Spleen (tissue), 11 donors: ENCODE measurements at regions not wholly inside any gene's neighbourhood (a gene's known extent, or its start where the extent isn't known, plus 50 kb on each side); places are given as distances from the start of the nearest gene placed in this dataset.

Source experiments
- DNase-seq: peaks from one replicate; pipeline ENCODE4 v3.0.0-alpha.2; 2020
- H3K27ac ChIP-seq, 8 donors: fragments of 200-600 bp; sonication (generic) in 7 of 8; 1 replicate in 4 of 8; 2 replicates in 4 of 8; pipeline versions ENCODE4 v1.5.0 to v1.8.0; 2016 to 2021; ENCODE audit warnings: inconsistent platforms in 4 of 8, mild to moderate bottlenecking in 4 of 8, moderate library complexity in 1 of 8
- H3K27me3 ChIP-seq, 7 donors: fragments of 200-600 bp; sonication (generic) in 6 of 7; replicated peaks in 1 of 7; 1 replicate in 4 of 7; 2 replicates in 3 of 7; pipeline versions ENCODE4 v1.5.0 to v1.8.0; 2016 to 2021; ENCODE audit warnings: inconsistent platforms in 3 of 7, mild to moderate bottlenecking in 1 of 7
- H3K36me3 ChIP-seq, 6 donors: fragments of 200-600 bp; sonication (generic) in 5 of 6; 1 replicate in 4 of 6; 2 replicates in 2 of 6; pipeline versions ENCODE4 v1.5.0 to v1.8.0; 2016 to 2021; ENCODE audit warnings: inconsistent platforms in 2 of 6
- H3K4me1 ChIP-seq, 6 donors: fragments of 200-600 bp; sonication (generic) in 5 of 6; 1 replicate in 3 of 6; 2 replicates in 3 of 6; pipeline versions ENCODE4 v1.5.0 to v1.8.0; 2016 to 2021; ENCODE audit warnings: inconsistent platforms in 3 of 6
- H3K4me3 ChIP-seq, 8 donors: fragments of 200-600 bp; sonication (generic) in 7 of 8; 1 replicate in 4 of 8; 2 replicates in 4 of 8; pipeline versions ENCODE4 v1.5.0 to v1.8.0; 2016 to 2021; ENCODE audit warnings: inconsistent platforms in 4 of 8, mild to moderate bottlenecking in 4 of 8, moderate library complexity in 2 of 8
- H3K9me3 ChIP-seq, 8 donors: fragments of 200-600 bp; sonication (generic) in 7 of 8; 1 replicate in 4 of 8; 2 replicates in 4 of 8; pipeline versions ENCODE4 v1.5.0 to v1.8.0; 2016 to 2021; ENCODE audit warnings: inconsistent platforms in 4 of 8
- CTCF ChIP-seq, 11 experiments: fragments of 200-600 bp in 7 of 11; fragments of 450-650 bp in 4 of 11; sonication (generic) in 4 of 11; IDR thresholded peaks in 8 of 11; conservative IDR thresholded peaks in 3 of 11; 1 replicate in 7 of 11; 2 replicates in 4 of 11; pipeline versions ENCODE4 v1.4.0 to v1.8.0; 2016 to 2021; ENCODE audit warnings: antibody characterized with exemption in 11 of 11, inconsistent platforms in 4 of 11, mild to moderate bottlenecking in 1 of 11
- POLR2A ChIP-seq, 3 donors: fragments of 450-650 bp; IDR thresholded peaks; one replicate each; pipeline ENCODE4 v1.5.1; 2017; ENCODE audit warnings: antibody characterized with exemption in 3 of 3, mild to moderate bottlenecking in 1 of 3
- POLR2AphosphoS5 ChIP-seq, 3 donors: sonication (generic); formaldehyde crosslinking; IDR thresholded peaks; one replicate each; pipeline ENCODE4 v1.5.1; 2017; ENCODE audit warnings: antibody characterized with exemption in 3 of 3
- WGBS, 5 donors: extraction: QIAGEN DNeasy Blood & Tissue Kit in 3 of 5; methylation state at CpG; one replicate each; pipeline versions ENCODE4 v1.1.5 to v1.1.7; 2013 to 2018; 5-methylcytosine and 5-hydroxymethylcytosine counted together
- intact Hi-C: fragments of 100-400 bp; cut with DNase I; formaldehyde crosslinking; loops from one replicate; pipeline ENCODE4 v1.15.0; 2023; ENCODE audit warnings: low total_unique reads
- donor health status: healthy with polysubstance abuse.
- donor health status: DM: no; HTN: no; CAD: no; lungs with moderate emphysema.
- donor health status: DM: no; HTN: no; CAD: no.
- donor health status: Bipolar disorder and iron deficiency.
- donor health status: healthy.
- donor health status: DM: no; HTN: no; CAD: no.
- donor health status: DM: yes; HTN: yes; CAD: no.

- DNase-seq: no peak
- 69 to 79% (median 74%) methylated on average over 5 of the region's 5 CpGs for WGBS, 5 donors
- Histone ChIP-seq H3K4me3 (no peak overlapping the region), H3K36me3 (no peaks in the 10 kb centered on the region), H3K27ac (no peak overlapping the region), H3K4me1 (no peaks in the 10 kb centered on the region), H3K27me3 (no peaks in the 10 kb centered on the region), H3K9me3 (no peaks in the 10 kb centered on the region)
- TF ChIP-seq POLR2A (IDR thresholded peaks at IDR 0.05): no peak
- TF ChIP-seq CTCF (IDR thresholded peaks at IDR 0.05 in 8 of 11, conservative IDR thresholded peaks at IDR 0.05 in 3 of 11): no peak
- no peak for TF ChIP-seq POLR2AphosphoS5 (IDR thresholded peaks at IDR 0.05)
- intact Hi-C loops: no loop called here
Observed at GRCh38 chr6:130585587-130585986, 219.8 kb downstream of the TMEM200A start.

- Histone ChIP-seq H3K4me1 (no peaks in the 10 kb centered on the region), H3K36me3 (no peaks in the 10 kb centered on the region), H3K27ac (no peak overlapping the region), H3K4me3 (no peak overlapping the region), H3K27me3 (no peaks in the 10 kb centered on the region), H3K9me3 (peaks cover 0 to 10% (median 9%) of the 10 kb centered on the region in 8 donors)
- intact Hi-C loops: no loop called here
- TF ChIP-seq CTCF (IDR thresholded peaks at IDR 0.05 in 8 of 11, conservative IDR thresholded peaks at IDR 0.05 in 3 of 11): no peak
- no peak for TF ChIP-seq POLR2A (IDR thresholded peaks at IDR 0.05)
- no peak for TF ChIP-seq POLR2AphosphoS5 (IDR thresholded peaks at IDR 0.05)
- 62 to 80% (median 74%) methylated on average over 2 of the region's 2 CpGs for WGBS, 5 donors
- DNase-seq: no peak
Observed at GRCh38 chr6:130587778-130588520, 222.1 kb downstream of the TMEM200A start.

- no peak for DNase-seq
- intact Hi-C loops: no loop called here
- no peaks in the 10 kb centered on the region for H3K36me3 ChIP-seq
- no peaks in the 10 kb centered on the region for H3K4me1 ChIP-seq
- TF ChIP-seq CTCF (IDR thresholded peaks at IDR 0.05 in 8 of 11, conservative IDR thresholded peaks at IDR 0.05 in 3 of 11) (no peak), POLR2A (IDR thresholded peaks at IDR 0.05) (no peak), POLR2AphosphoS5 (IDR thresholded peaks at IDR 0.05) (no peak)
- WGBS, 5 donors: 78 to 97% (median 85%) methylated on average over 1 of the region's 1 CpG
- H3K9me3 ChIP-seq: peaks cover 0 to 10% (median 9%) of the 10 kb centered on the region in 8 donors
- H3K27me3 ChIP-seq: no peaks in the 10 kb centered on the region
- H3K27ac ChIP-seq: no peak overlapping the region
- H3K4me3 ChIP-seq: no peak overlapping the region
Observed at GRCh38 chr6:130593200-130593599, 227.4 kb downstream of the TMEM200A start.

- DNase-seq: no peak
- Histone ChIP-seq H3K27ac (no peak overlapping the region), H3K36me3 (no peaks in the 10 kb centered on the region), H3K27me3 (no peaks in the 10 kb centered on the region), H3K9me3 (peaks cover 0 to 10% (median 9%) of the 10 kb centered on the region in 8 donors), H3K4me3 (no peak overlapping the region), H3K4me1 (no peaks in the 10 kb centered on the region)
- intact Hi-C loops: no loop called here
- WGBS, 5 donors: 72 to 86% (median 82%) methylated on average over 3 of the region's 3 CpGs
- no peak for TF ChIP-seq CTCF (IDR thresholded peaks at IDR 0.05 in 8 of 11, conservative IDR thresholded peaks at IDR 0.05 in 3 of 11)
- TF ChIP-seq POLR2AphosphoS5 (IDR thresholded peaks at IDR 0.05): no peak
- TF ChIP-seq POLR2A (IDR thresholded peaks at IDR 0.05): no peak
Observed at GRCh38 chr6:130593948-130594347, 228.1 kb downstream of the TMEM200A start.
